Calu3 (cell line): ENCODE measurements at regions not wholly inside any gene's neighbourhood (a gene's known extent, or its start where the extent isn't known, plus 50 kb on each side); places are given as distances from the start of the nearest gene placed in this dataset.
"Not testable (repeated sequence)": the region's sequence is repeated elsewhere in the genome, so short reads cannot be mapped to it uniquely, and the experiment has no call there.

Source experiments
- BruUV-seq: library from RNA; stranded (reverse); fragments of 400-500 nt; replicated peaks from 2 replicates; lab custom pipeline; 2021; lab: Mats Ljungman, UMichigan
- CTCF ChIA-PET: fragments of 300-600 bp; sonication (Branson Sonifier 250); formaldehyde crosslinking; loops from one replicate; lab custom pipeline; 2022; ENCODE audit warnings: antibody characterized with exemption; lab: Charles Lee
- DNase-seq: peaks from one replicate; pipeline ENCODE4 v3.0.0; 2022
- H3K27ac Mint-ChIP-seq: one replicate; pipeline ENCODE4 v1.8.0; 2022; ENCODE audit warnings: mixed read lengths; ENCODE audit not compliant: unreplicated experiment
- H3K27me3 Mint-ChIP-seq: one replicate; pipeline ENCODE4 v1.8.0; 2022; ENCODE audit warnings: mixed read lengths; ENCODE audit not compliant: unreplicated experiment
- H3K36me3 Mint-ChIP-seq: one replicate; pipeline ENCODE4 v1.8.0; 2022; ENCODE audit warnings: mild to moderate bottlenecking, moderate library complexity, mixed read lengths; ENCODE audit not compliant: insufficient read depth, unreplicated experiment
- H3K4me1 Mint-ChIP-seq: one replicate; pipeline ENCODE4 v1.8.0; 2022; ENCODE audit warnings: mild to moderate bottlenecking, low read depth, mixed read lengths; ENCODE audit not compliant: unreplicated experiment
- H3K4me3 Mint-ChIP-seq: one replicate; pipeline ENCODE4 v1.8.0; 2022; ENCODE audit warnings: mild to moderate bottlenecking, low read depth, moderate library complexity, mixed read lengths; ENCODE audit not compliant: unreplicated experiment
- H3K9me3 Mint-ChIP-seq: one replicate; pipeline ENCODE4 v1.8.0; 2022; ENCODE audit warnings: low read depth, mixed read lengths; ENCODE audit not compliant: unreplicated experiment
- intact Hi-C: fragments of 100-400 bp; cut with micrococcal nuclease; formaldehyde crosslinking; loops from one replicate; pipeline ENCODE4 v1.10.0; 2022; ENCODE audit not compliant: unreplicated experiment
- TF ChIP-seq, protein P1 (sequence below): fragments of 200-600 bp; IDR thresholded peaks from one replicate; pipeline ENCODE4 v1.8.0; 2022; ENCODE audit warnings: antibody characterized with exemption; ENCODE audit not compliant: unreplicated experiment

DNA sequence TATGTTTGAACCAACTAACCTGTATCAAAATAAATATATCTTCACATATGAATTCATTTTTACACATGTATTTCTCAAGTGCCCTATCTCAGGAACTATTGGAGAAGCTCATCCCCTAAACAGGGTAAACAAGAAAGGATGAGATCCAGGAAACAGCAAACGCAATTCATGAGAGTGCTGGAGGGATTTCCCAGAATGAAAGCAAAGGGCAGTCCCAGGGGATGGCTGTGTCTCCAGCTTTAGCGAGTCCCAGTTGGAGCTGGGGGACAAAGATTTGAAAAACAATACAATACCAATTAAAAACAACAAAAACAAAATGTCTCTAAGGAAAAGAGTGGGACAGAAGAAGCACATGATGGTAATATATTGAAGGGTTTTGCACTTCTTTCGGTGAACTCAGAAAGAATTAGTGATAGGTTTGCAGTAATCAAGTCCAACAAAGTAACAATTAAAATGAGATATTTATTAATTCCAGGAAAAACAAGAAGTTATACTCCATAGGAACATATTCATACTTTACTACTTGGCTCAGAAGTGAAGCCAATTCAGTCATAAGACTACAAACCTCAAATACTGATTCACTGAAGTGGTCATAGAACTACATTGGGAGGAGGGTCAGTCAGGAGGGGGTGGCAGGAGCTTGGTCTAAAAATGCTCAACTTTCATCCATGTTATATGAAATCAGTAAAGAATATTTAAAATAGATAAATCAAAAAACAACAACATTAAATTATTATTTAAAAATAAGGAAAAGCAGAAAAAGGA, 73.1 kb upstream of the PDE1A start:
- CTCF ChIA-PET: interaction anchor here (0.6 kb wide), 1 partner anchor 8 kb away, joined by 6 read pairs; no protein-coding TSS in a partner anchor
- intact Hi-C loops: no loop called here
- H3K4me3 Mint-ChIP-seq: no peak overlapping the region
- H3K9me3 Mint-ChIP-seq: no peaks in the 10 kb centered on the region
- BruUV-seq: no TSS peak
- TF ChIP-seq, protein P1, sequence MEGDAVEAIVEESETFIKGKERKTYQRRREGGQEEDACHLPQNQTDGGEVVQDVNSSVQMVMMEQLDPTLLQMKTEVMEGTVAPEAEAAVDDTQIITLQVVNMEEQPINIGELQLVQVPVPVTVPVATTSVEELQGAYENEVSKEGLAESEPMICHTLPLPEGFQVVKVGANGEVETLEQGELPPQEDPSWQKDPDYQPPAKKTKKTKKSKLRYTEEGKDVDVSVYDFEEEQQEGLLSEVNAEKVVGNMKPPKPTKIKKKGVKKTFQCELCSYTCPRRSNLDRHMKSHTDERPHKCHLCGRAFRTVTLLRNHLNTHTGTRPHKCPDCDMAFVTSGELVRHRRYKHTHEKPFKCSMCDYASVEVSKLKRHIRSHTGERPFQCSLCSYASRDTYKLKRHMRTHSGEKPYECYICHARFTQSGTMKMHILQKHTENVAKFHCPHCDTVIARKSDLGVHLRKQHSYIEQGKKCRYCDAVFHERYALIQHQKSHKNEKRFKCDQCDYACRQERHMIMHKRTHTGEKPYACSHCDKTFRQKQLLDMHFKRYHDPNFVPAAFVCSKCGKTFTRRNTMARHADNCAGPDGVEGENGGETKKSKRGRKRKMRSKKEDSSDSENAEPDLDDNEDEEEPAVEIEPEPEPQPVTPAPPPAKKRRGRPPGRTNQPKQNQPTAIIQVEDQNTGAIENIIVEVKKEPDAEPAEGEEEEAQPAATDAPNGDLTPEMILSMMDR: no peak
- no peaks in the 10 kb centered on the region for H3K36me3 Mint-ChIP-seq
- no peak overlapping the region for H3K27ac Mint-ChIP-seq
- H3K27me3 Mint-ChIP-seq: no peaks in the 10 kb centered on the region
- H3K4me1 Mint-ChIP-seq: no peaks in the 10 kb centered on the region
- no peak for DNase-seq

DNA sequence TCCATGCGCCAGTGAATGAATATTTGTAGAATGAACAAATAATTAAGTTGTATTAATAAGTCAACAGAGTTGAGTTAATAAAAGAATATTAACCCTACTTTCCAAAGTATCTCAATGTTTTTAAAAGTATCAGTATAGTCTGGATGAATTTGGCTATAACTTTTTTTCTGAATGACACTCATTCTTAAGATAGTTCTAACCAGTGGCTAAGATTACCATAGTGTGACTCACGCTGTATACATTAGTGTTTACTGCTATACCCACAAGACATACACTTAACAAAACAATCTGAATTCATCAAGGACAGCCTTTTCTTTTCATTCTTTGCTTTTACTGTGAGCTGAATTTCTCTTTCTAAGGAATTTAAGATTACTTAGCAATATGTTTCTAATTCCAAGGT, 77.0 kb upstream of the PDE1A start:
- no peaks in the 10 kb centered on the region for H3K27me3 Mint-ChIP-seq
- no peak overlapping the region for H3K27ac Mint-ChIP-seq
- no peaks in the 10 kb centered on the region for H3K36me3 Mint-ChIP-seq
- TF ChIP-seq, protein P1: no peak
- H3K4me1 Mint-ChIP-seq: no peaks in the 10 kb centered on the region
- H3K4me3 Mint-ChIP-seq: no peak overlapping the region
- no TSS peak for BruUV-seq
- no peak for DNase-seq
- H3K9me3 Mint-ChIP-seq: no peaks in the 10 kb centered on the region
- CTCF ChIA-PET: no interaction called here
- intact Hi-C loops: no loop called here

DNA sequence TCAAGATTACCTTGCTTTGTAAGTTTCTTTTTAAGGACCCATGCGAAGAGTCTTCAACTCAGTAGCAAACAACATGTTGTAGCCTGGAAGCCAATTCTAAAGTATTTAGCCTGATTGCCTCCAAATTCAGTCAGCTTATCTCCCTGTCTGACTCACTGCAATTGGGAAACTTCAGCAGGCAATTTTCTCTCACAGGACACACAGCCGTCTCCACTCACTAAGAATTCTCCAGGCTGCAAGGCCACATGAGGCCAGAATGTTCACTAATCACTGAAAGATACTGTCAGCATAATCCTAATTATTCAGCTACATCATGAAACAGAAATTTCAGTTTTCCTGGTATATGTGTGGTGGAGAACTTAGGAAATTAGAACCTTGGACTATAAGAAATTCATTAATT, 78.1 kb upstream of the PDE1A start:
- Mint-ChIP-seq H3K4me3 (no peak overlapping the region), H3K4me1 (no peaks in the 10 kb centered on the region), H3K9me3 (no peaks in the 10 kb centered on the region), H3K36me3 (no peaks in the 10 kb centered on the region), H3K27ac (no peak overlapping the region), H3K27me3 (no peaks in the 10 kb centered on the region)
- CTCF ChIA-PET: no interaction called here
- no TSS peak for BruUV-seq
- intact Hi-C loops: no loop called here
- no peak for DNase-seq
- TF ChIP-seq, protein P1: no peak

DNA sequence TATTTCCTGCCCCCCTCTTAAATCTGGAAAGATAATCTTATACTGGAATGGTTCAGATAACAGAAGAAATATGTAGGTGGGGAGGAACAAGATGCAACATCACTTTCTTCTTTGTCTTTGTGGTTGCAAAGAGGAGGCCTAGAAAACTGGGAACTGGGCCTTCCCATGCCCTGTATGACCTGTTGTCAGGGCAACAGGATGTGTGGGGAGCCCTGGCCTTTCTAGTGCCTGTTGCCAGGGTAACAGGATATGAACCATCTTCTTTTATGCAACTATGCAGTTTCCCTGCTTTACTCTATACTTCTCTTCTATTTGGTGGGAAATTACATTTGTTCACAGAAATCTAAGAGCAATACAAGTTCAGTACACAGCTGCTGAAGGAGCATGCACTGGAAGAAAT, 79.8 kb upstream of the PDE1A start:
- H3K36me3 Mint-ChIP-seq: no peaks in the 10 kb centered on the region
- no peak overlapping the region for H3K27ac Mint-ChIP-seq
- intact Hi-C loops: no loop called here
- H3K9me3 Mint-ChIP-seq: no peaks in the 10 kb centered on the region
- TF ChIP-seq, protein P1: no peak
- DNase-seq: no peak
- CTCF ChIA-PET: no interaction called here
- H3K4me3 Mint-ChIP-seq: no peak overlapping the region
- H3K4me1 Mint-ChIP-seq: no peaks in the 10 kb centered on the region
- BruUV-seq: no TSS peak
- H3K27me3 Mint-ChIP-seq: no peaks in the 10 kb centered on the region

DNA sequence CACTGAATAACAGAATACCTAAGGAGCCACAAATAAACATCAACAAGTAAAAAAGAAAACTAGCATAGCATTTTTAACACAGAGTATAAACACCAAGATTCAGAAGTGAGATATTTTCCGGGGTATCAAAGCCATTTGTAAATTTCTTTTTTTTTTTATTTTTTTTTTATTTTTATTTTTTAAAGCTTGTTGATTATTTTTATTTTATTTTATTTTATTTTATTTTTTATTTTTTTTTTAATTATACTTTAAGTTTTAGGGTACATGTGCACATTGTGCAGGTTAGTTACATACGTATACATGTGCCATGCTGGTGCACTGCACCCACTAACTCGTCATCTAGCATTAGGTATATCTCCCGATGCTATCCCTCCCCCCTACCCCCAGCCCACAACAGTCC, 81.7 kb upstream of the PDE1A start:
- H3K9me3 Mint-ChIP-seq, CTCF ChIA-PET, H3K36me3 Mint-ChIP-seq, H3K27ac Mint-ChIP-seq, H3K27me3 Mint-ChIP-seq, intact Hi-C loops, H3K4me3 Mint-ChIP-seq, BruUV-seq, DNase-seq, H3K4me1 Mint-ChIP-seq: not testable (repeated sequence)
